SK-N-SH (cell line): ENCODE measurements at regions not wholly inside any gene's neighbourhood (a gene's known extent, or its start where the extent isn't known, plus 50 kb on each side); places are given as distances from the start of the nearest gene placed in this dataset.

Source experiments
- CTCF ChIA-PET: fragments of 300-600, 350-600 bp; formaldehyde crosslinking; extraction: SDS; loops from one replicate; lab custom pipeline; 2021; lab: Yijun Ruan, JAX
- POLR2A ChIA-PET: fragments of 350-600 bp; sonication (Branson Sonifier 250); formaldehyde crosslinking; extraction: SDS; loops from one replicate; lab custom pipeline; 2020; ENCODE audit warnings: antibody characterized with exemption, inconsistent platforms; lab: Yijun Ruan, JAX
- DNase-seq: peaks from one replicate; pipeline ENCODE4 v3.0.0; 2012
- H2AFZ ChIP-seq: fragments of 200-600 bp; sonication (generic); 2 replicates; pipeline ENCODE4 v1.8.1; 2016; ENCODE audit warnings: antibody characterized with exemption, mild to moderate bottlenecking, low read depth
- H3F3A ChIP-seq: fragments of 200-600 bp; sonication (generic); replicated peaks from 2 replicates; pipeline ENCODE3; 2016; ENCODE audit warnings: antibody characterized with exemption, mild to moderate bottlenecking; ENCODE audit not compliant: insufficient read depth
- H3K27ac ChIP-seq, 2 experiments: fragments of 200-500 bp in 1 of 2; fragments of 200-600 bp in 1 of 2; sonication (Bioruptor generic) in 1 of 2; sonication (generic), shearing (Covaris generic) in 1 of 2; 2 replicates each; pipeline versions ENCODE4 v1.5.1 to v1.6.1; 2014 to 2016; ENCODE audit warnings: low read depth in 2 of 2, inconsistent platforms in 1 of 2, low read length in 1 of 2, mild to moderate bottlenecking in 1 of 2, mixed read lengths in 1 of 2
- H3K27me3 ChIP-seq: fragments of 200-600 bp; sonication (generic), shearing (Covaris generic); 2 replicates; pipeline ENCODE4 v1.6.1; 2016; ENCODE audit warnings: mixed run types; ENCODE audit not compliant: insufficient read depth
- H3K36me3 ChIP-seq, 2 experiments: fragments of 200-500 bp in 1 of 2; fragments of 200-600 bp in 1 of 2; sonication (Bioruptor generic) in 1 of 2; sonication (generic) in 1 of 2; replicated peaks in 1 of 2; 2 replicates each; pipeline versions ENCODE3 to v1.5.1; 2014 to 2016; ENCODE audit warnings: low read length in 1 of 2, mild to moderate bottlenecking in 1 of 2; ENCODE audit not compliant: insufficient read depth in 2 of 2, control insufficient read depth in 1 of 2
- H3K4me1 ChIP-seq, 2 experiments: fragments of 200-500 bp in 1 of 2; fragments of 200-600 bp in 1 of 2; sonication (Bioruptor generic) in 1 of 2; sonication (generic), shearing (Covaris generic) in 1 of 2; 2 replicates each; pipeline versions ENCODE4 v1.5.1 to v1.6.1; 2014 to 2016; ENCODE audit warnings: low read depth in 1 of 2, low read length in 1 of 2, mixed run types in 1 of 2; ENCODE audit not compliant: insufficient read depth in 2 of 2, control insufficient read depth in 1 of 2
- H3K4me2 ChIP-seq: fragments of 200-600 bp; sonication (generic), shearing (Covaris generic); 2 replicates; pipeline ENCODE4 v1.6.1; 2017; ENCODE audit warnings: mixed run types
- H3K4me3 ChIP-seq, 2 experiments: fragments of 200-500 bp in 1 of 2; fragments of 200-600 bp in 1 of 2; sonication (Bioruptor generic) in 1 of 2; sonication (generic), shearing (Covaris generic) in 1 of 2; 2 replicates each; pipeline versions ENCODE4 v1.5.1 to v1.8.1; 2014 to 2016; ENCODE audit warnings: low read depth in 2 of 2, inconsistent platforms in 1 of 2, low read length in 1 of 2, mild to moderate bottlenecking in 1 of 2, mixed read lengths in 1 of 2, moderate library complexity in 1 of 2
- H3K79me2 ChIP-seq: fragments of 200-600 bp; sonication (generic); 2 replicates; pipeline ENCODE4 v1.8.1; 2017; ENCODE audit warnings: mild to moderate bottlenecking; ENCODE audit not compliant: insufficient read depth
- H3K9ac ChIP-seq: fragments of 200-600 bp; sonication (generic); 2 replicates; pipeline ENCODE4 v1.6.1; 2017; ENCODE audit warnings: mixed run types
- H3K9me2 ChIP-seq: fragments of 200-600 bp; sonication (generic); 2 replicates; pipeline ENCODE4 v1.6.1; 2017; ENCODE audit warnings: mixed run types
- H3K9me3 ChIP-seq: fragments of 200-600 bp; sonication (generic); 2 replicates; pipeline ENCODE4 v1.6.1; 2017; ENCODE audit warnings: mixed run types, mild to moderate bottlenecking, moderate library complexity
- H4K20me1 ChIP-seq: fragments of 200-600 bp; sonication (generic); 2 replicates; pipeline ENCODE4 v1.6.1; 2017; ENCODE audit warnings: mild to moderate bottlenecking, mixed run types; ENCODE audit not compliant: insufficient read depth
- CHD2 ChIP-seq: fragments of 150-350 bp; IDR thresholded peaks from 2 replicates; pipeline ENCODE4 v1.6.1; 2018; ENCODE audit warnings: low read length; ENCODE audit not compliant: partially characterized antibody
- CTCF ChIP-seq: fragments of 200-600 bp; sonication (generic); IDR thresholded peaks from 2 replicates; pipeline ENCODE4 v1.6.1; 2017; ENCODE audit warnings: antibody characterized with exemption, mild to moderate bottlenecking, moderate library complexity
- ELF1 ChIP-seq: IDR thresholded peaks from 2 replicates; pipeline ENCODE4 v1.4.0; 2012
- FOXM1 ChIP-seq: IDR thresholded peaks from 2 replicates; pipeline ENCODE4 v1.4.0; 2012; ENCODE audit warnings: low read depth, mild to moderate bottlenecking
- GATA2 ChIP-seq: sonication (generic); formaldehyde crosslinking; IDR thresholded peaks from 2 replicates; pipeline ENCODE4 v1.5.0; 2020; ENCODE audit warnings: mild to moderate bottlenecking, missing genetic modification reagents
- MEF2A ChIP-seq: IDR thresholded peaks from 2 replicates; pipeline ENCODE4 v1.4.0; 2012; ENCODE audit warnings: low read depth, borderline replicate concordance
- MXI1 ChIP-seq: IDR thresholded peaks from 2 replicates; pipeline ENCODE4 v1.6.1; 2012; ENCODE audit warnings: mild to moderate bottlenecking, low read depth, low read length, improper control_type of control experiment
- NFIC ChIP-seq: IDR thresholded peaks from 2 replicates; pipeline ENCODE4 v1.4.0; 2012; ENCODE audit warnings: borderline replicate concordance
- NRF1 ChIP-seq: IDR thresholded peaks from 2 replicates; pipeline ENCODE4 v1.6.1; 2012; ENCODE audit warnings: low read depth, mild to moderate bottlenecking, low read length
- PBX3 ChIP-seq: IDR thresholded peaks from 2 replicates; pipeline ENCODE4; 2012
- RCOR1 ChIP-seq: fragments of 150-350 bp; IDR thresholded peaks from 2 replicates; pipeline ENCODE4 v1.6.1; 2017; ENCODE audit warnings: antibody characterized with exemption, low read length
- TCF12 ChIP-seq: IDR thresholded peaks from 2 replicates; pipeline ENCODE4 v1.4.0; 2012
- TEAD4 ChIP-seq: IDR thresholded peaks from 2 replicates; pipeline ENCODE4 v1.4.0; 2012; ENCODE audit warnings: mild to moderate bottlenecking, borderline replicate concordance; ENCODE audit not compliant: insufficient read depth
- USF2 ChIP-seq: fragments of 150-350 bp; IDR thresholded peaks from 2 replicates; pipeline ENCODE4 v1.6.1; 2017; ENCODE audit warnings: antibody characterized with exemption, low read length, low read depth, borderline replicate concordance
- ZBTB33 ChIP-seq: IDR thresholded peaks from 2 replicates; pipeline ENCODE4 v1.4.0; 2012; ENCODE audit warnings: low read depth, borderline replicate concordance
- WGBS: methylation state at CpG from one replicate; pipeline ENCODE4 v1.1.6; 2017; ENCODE audit warnings: low lambda C conversion rate; 5-methylcytosine and 5-hydroxymethylcytosine counted together

DNA sequence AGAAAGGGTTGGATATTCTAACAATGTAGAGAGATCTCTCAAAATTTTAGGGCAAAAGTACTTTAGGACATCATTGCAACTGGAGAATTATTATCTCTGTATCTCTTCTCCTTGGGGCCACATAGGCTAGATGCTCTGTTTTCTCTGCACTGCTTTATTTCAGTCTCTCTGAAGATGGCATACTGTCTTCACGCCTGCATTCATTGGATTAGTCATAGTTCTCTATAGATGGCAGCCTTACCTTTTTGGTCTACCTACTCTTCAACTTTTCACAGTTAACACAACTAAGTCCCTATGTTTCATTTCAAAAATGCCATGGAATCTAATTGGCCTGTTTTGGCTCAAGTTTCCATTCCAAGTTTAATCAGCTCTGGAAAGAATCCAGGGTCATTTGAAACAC lies 1623.3 kb upstream of the B3GALT2 start:
- Histone ChIP-seq H3K4me2 (no peak overlapping the region), H2AFZ (no peak overlapping the region), H3K9me2 (no peaks in the 10 kb centered on the region), H3K9ac (no peak overlapping the region), H3K27me3 (no peaks in the 10 kb centered on the region), H3F3A (no peaks in the 10 kb centered on the region), H3K4me3 (no peak overlapping the region), H3K27ac (no peak overlapping the region), H3K9me3 (no peaks in the 10 kb centered on the region), H4K20me1 (no peaks in the 10 kb centered on the region), H3K79me2 (no peaks in the 10 kb centered on the region), H3K36me3 (no peaks in the 10 kb centered on the region), H3K4me1 (no peaks in the 10 kb centered on the region; a peak in 1 of 4 replicates)
- no peak for DNase-seq
- TF ChIP-seq ELF1 (no peak), USF2 (no peak), MEF2A (no peak), FOXM1 (no peak), MXI1 (no peak), CHD2 (no peak), TCF12 (no peak), NRF1 (no peak), PBX3 (no peak), ZBTB33 (no peak), CTCF (no peak), GATA2 (no peak), NFIC (no peak), RCOR1 (no peak), TEAD4 (no peak)
- WGBS, result 14% methylated on average over 1 of the region's 1 CpG
- POLR2A ChIA-PET, result no interaction called here
- CTCF ChIA-PET, result no interaction called here
